A673 (cell line): ENCODE measurements at regions not wholly inside any gene's neighbourhood (a gene's known extent, or its start where the extent isn't known, plus 50 kb on each side); places are given as distances from the start of the nearest gene placed in this dataset.

Source experiments
- EZH2 ChIP-seq: fragments of 200-600 bp; sonication (generic); IDR thresholded peaks from 2 replicates; pipeline ENCODE4 v1.6.1; 2017; ENCODE audit warnings: borderline replicate concordance, low read depth, mild to moderate bottlenecking, mixed read lengths, antibody characterized with exemption, low read length; ENCODE audit not compliant: poor library complexity, severe bottlenecking
- TF ChIP-seq, protein P1 (sequence below): fragments of 300-800, 200-600 bp; sonication (generic); conservative IDR thresholded peaks from 2 replicates; pipeline ENCODE4 v1.5.1; 2017; ENCODE audit warnings: low read depth, mild to moderate bottlenecking, antibody characterized with exemption, low read length, moderate library complexity, mixed read lengths

DNA sequence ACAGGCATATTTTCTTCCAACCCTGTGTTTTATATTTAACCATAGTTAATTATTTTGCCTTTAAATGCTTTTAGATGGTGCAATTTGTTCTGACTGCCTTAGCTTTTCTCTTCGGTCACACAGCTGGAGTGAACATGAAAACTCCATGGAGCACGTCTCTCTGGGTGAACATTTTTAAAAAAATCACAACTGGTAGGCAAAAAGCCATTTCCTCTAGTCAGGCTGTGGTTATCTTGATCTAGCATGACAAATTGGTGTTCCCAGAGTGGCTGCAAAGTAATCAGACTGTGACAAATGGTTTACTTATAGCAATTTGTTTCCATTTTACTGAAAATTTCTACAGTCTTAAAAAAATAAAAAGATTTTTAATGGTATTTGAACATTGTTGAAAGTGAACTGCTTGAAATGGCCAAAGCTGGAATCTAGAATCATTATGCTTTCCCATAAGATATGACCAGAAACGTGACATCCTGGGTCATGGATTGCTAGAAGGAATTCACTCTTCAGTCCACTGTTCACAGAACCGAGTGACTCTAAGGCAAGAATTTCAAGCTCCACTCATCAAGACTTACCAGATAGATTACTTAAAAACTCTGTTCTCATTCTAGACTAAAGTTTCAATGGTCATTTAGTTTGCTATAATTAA is 703.6 kb downstream of the CPS1 start:
- TF ChIP-seq, protein P1, sequence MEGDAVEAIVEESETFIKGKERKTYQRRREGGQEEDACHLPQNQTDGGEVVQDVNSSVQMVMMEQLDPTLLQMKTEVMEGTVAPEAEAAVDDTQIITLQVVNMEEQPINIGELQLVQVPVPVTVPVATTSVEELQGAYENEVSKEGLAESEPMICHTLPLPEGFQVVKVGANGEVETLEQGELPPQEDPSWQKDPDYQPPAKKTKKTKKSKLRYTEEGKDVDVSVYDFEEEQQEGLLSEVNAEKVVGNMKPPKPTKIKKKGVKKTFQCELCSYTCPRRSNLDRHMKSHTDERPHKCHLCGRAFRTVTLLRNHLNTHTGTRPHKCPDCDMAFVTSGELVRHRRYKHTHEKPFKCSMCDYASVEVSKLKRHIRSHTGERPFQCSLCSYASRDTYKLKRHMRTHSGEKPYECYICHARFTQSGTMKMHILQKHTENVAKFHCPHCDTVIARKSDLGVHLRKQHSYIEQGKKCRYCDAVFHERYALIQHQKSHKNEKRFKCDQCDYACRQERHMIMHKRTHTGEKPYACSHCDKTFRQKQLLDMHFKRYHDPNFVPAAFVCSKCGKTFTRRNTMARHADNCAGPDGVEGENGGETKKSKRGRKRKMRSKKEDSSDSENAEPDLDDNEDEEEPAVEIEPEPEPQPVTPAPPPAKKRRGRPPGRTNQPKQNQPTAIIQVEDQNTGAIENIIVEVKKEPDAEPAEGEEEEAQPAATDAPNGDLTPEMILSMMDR, result no peak
- TF ChIP-seq EZH2, result no peak
